Loucy (cell line): ENCODE measurements at regions not wholly inside any gene's neighbourhood (a gene's known extent, or its start where the extent isn't known, plus 50 kb on each side); places are given as distances from the start of the nearest gene placed in this dataset.

ENCODE experiments used
- EZH2phosphoT487 ChIP-seq: fragments of 200-600 bp; IDR thresholded peaks from 2 replicates; pipeline ENCODE4 v1.6.1; 2018; ENCODE audit warnings: antibody characterized with exemption, mild to moderate bottlenecking, moderate library complexity, borderline replicate concordance
- TF ChIP-seq, protein P1 (sequence below): fragments of 200-600 bp; sonication (generic); conservative IDR thresholded peaks from 2 replicates; pipeline ENCODE4 v1.5.1; 2014; ENCODE audit warnings: mild to moderate bottlenecking, antibody characterized with exemption, low read length

DNA sequence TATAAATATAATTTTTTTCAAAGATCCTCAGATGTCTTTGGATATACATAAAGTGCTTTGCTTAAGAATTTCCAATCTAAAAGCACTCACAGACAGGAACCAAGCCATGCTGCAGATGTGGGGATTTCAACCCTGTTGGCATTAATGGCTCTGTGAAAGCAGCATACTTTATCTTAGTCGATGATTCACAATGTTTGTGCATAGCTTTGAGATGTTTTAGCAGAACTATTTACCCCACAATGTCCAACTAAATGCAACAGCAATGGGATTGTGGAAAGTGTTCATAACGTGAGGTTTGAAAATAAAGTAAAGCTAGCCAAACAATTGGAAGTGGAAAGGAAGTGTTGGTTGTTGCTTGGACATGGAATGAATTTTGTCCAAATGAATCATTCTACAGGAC, 371.4 kb downstream of the SOX2 start:
- TF ChIP-seq, protein P1, sequence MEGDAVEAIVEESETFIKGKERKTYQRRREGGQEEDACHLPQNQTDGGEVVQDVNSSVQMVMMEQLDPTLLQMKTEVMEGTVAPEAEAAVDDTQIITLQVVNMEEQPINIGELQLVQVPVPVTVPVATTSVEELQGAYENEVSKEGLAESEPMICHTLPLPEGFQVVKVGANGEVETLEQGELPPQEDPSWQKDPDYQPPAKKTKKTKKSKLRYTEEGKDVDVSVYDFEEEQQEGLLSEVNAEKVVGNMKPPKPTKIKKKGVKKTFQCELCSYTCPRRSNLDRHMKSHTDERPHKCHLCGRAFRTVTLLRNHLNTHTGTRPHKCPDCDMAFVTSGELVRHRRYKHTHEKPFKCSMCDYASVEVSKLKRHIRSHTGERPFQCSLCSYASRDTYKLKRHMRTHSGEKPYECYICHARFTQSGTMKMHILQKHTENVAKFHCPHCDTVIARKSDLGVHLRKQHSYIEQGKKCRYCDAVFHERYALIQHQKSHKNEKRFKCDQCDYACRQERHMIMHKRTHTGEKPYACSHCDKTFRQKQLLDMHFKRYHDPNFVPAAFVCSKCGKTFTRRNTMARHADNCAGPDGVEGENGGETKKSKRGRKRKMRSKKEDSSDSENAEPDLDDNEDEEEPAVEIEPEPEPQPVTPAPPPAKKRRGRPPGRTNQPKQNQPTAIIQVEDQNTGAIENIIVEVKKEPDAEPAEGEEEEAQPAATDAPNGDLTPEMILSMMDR = no peak
- TF ChIP-seq EZH2phosphoT487 = no peak
